GM19372 (cell line): ENCODE measurements at regions not wholly inside any gene's neighbourhood (a gene's known extent, or its start where the extent isn't known, plus 50 kb on each side); places are given as distances from the start of the nearest gene placed in this dataset.
"Not testable (repeated sequence)": the region's sequence is repeated elsewhere in the genome, so short reads cannot be mapped to it uniquely, and the experiment has no call there.

ENCODE experiments used
- ATAC-seq: cut with Tn5 transposase; IDR thresholded peaks from one replicate; pipeline ENCODE4 v1.9.1; 2021; ENCODE audit warnings: mild to moderate bottlenecking, low read depth, moderate library complexity; ENCODE audit not compliant: unreplicated experiment

DNA sequence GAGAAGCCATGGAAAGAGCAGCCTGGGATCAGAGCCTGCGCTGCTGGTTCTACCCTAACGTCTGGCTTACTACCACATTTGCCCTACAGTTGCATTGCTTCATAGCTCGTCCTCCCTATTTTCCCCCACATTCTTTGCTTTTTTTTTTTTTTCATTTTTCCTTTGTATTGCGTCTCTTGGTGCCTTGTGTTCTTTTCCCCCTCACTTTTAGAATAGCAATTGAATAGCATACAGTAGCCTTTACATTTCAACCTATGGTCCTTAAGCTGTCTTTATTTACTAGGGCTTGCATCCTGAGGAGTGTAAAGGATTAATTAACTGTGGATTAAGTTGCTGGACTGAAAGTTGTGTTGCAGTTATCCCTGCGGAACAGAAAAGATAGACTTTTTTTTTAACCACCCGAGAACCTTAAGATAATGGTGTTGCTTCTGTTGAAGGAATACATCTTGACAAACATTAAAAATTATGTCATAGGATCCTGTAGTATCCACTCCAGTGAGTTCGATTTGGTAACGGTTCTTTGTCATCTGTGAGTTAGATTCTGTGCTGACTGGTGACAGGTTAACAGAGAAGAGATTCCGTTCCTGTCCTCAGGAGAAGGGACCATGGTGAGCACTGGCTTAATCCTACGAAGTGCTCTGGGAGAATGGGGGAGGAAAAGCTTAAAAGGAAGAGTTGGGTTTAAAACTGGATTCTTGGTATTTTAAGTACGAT, 417.4 kb upstream of the NAALADL2 start:
- no peak for ATAC-seq

GRCh38 chr3:174442302-174442682, 416.8 kb upstream of the NAALADL2 start:
- ATAC-seq = no peak

- ATAC-seq = no peak
Measured at GRCh38 chr3:174444391-174444790, 414.7 kb upstream of the NAALADL2 start.

DNA sequence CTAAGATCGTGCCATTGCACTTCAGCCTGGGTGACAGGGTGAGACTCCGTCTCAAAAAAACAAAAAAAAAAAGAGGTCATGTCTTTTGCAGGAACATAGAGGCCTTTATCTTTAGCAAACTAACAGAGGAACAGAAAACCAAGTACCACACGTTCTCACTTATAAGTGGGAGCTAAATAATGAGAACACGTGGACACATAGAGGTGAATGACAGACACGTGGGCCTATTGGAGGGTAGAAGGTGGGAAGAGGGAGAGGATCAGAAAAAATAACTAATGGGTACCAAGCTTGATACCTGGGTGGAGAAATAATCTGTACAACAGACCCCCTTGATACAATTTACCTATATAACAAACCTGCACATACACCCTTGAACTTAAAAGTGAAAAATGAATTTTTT, 401.4 kb upstream of the NAALADL2 start:
- no peak for ATAC-seq

DNA sequence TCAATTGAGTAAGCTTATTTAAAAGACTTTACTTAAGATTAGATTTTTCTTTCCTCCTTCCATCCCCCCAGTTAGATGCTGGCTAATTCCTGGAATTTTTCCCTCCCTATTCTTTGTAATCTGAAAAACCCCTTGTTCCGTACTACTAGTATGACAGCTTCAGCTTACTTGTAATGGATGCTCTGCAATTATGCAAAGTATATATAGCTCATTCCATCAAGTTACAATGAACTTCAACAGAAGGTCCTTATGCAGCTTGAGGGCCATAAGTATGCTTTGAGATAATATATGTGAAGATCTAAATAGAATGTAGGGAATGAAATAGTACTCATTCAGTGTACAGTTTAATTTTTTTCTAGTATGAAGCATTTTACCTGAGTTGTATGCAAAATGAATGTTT, 398.3 kb upstream of the NAALADL2 start:
- ATAC-seq = no peak

- ATAC-seq = no peak
Measured at GRCh38 chr3:174462916-174463315, 396.2 kb upstream of the NAALADL2 start.

- no peak for ATAC-seq
Measured at GRCh38 chr3:174465177-174465576, 394.0 kb upstream of the NAALADL2 start.

GRCh38 chr3:174466471-174467054, 392.6 kb upstream of the NAALADL2 start:
- no peak for ATAC-seq

GRCh38 chr3:174477491-174477890, 381.6 kb upstream of the NAALADL2 start:
- no peak for ATAC-seq

- ATAC-seq = no peak
Measured at GRCh38 chr3:174480767-174481166, 378.4 kb upstream of the NAALADL2 start.

GRCh38 chr3:174482541-174482940, 376.6 kb upstream of the NAALADL2 start:
- ATAC-seq = no peak

DNA sequence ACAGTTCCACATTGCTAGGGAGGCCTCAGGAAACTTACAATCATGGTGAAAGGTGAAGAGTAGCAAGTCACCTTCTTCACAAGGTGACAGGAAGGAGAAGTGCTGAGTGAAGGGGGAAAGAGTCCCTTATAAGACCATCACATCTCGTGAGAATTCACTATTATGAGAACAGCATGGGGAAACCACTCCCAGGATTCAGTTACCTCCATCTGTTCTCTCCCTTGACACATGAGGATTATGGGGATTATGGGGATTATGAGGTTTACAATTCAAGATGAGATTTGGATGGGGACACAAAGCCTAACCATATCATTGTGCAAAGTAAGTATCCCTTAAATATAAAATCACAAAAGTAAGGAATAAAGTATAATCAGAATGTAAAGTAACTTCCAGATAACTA, 375.9 kb upstream of the NAALADL2 start:
- no peak for ATAC-seq

DNA sequence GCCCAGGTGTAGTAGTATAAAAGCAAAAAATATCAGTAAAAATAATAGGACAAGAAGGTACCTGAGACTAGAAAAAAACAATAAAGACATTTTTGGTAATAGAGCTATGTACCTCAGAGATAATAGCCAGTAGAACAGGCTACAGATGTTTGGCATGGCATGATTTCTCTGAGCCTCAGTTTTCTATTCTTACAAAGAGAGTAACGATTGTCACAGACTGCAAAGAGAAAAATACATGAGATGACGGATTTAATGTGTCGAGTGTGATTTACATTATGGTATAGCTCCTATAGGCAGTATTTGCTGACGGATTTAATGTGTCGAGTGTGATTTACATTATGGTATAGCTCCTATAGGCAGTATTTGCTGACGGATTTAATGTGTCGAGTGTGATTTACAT, 375.3 kb upstream of the NAALADL2 start:
- not testable (repeated sequence) for ATAC-seq

- ATAC-seq = no peak
Measured at GRCh38 chr3:174488527-174488926, 370.6 kb upstream of the NAALADL2 start.

DNA sequence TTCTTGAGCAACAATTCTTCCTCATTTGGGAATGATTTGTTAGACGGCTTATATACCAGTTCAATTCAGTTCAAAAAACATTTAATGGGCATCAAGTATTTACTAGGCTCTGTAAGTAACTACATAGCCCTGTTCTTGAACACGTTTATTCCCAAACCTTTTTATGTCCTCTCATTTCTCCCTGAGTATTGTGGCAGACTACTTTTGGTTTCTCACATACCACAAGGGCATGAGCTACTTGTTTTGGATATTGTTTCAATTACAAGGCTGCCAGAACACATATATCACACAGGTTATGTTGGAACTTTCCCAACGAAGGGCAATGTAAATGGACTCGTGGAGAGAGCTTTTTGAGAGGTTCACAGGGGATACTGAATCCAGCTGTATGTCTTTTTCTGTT, 363.8 kb upstream of the NAALADL2 start:
- ATAC-seq = no peak

GRCh38 chr3:174495928-174496327, 363.2 kb upstream of the NAALADL2 start:
- ATAC-seq = no peak

- ATAC-seq = no peak
Measured at GRCh38 chr3:174498638-174499037, 360.5 kb upstream of the NAALADL2 start.

DNA sequence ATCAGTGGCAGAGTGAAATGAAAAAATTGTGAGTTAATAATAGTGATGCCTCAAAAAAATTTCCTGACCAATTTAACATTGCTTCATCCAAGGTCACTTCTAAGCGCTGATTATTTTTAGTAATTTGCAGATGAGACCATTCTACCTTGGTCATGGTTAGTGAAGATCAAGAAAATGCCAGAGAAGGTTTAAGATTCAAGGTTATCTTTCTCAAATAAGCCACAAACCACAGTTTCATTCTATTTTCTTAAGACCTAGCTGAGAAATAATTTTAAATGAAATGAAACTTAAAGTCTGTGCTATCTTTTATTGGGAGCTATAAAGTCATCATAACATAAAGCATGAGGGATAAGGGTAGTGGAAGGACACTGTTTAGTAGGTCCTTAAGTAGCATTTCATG, 353.9 kb upstream of the NAALADL2 start:
- no peak for ATAC-seq

- no peak for ATAC-seq
Measured at GRCh38 chr3:174524203-174524602, 334.9 kb upstream of the NAALADL2 start.

- ATAC-seq = no peak
Measured at GRCh38 chr3:174529298-174529697, 329.8 kb upstream of the NAALADL2 start.

- ATAC-seq = no peak
Measured at GRCh38 chr3:174531262-174531982, 327.7 kb upstream of the NAALADL2 start.

DNA sequence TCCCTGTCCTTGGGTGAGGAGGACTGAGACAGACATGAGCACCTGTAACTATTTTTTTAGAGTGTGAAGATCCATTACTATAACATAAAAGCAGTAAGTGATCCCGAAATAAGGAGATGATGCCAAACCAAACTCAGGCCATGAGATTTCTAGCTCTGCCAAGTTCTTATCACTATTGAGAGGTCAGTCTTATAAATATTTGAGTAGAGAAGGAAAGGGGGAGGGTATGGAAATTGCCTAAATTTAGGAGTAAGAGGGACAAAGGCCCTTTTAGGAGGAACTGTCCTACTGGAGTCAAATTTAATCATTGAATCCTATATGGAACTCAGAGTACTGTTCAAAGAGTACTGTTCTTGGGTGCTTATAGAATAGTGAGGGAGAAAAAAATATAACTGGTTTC, 326.9 kb upstream of the NAALADL2 start:
- ATAC-seq = no peak
